ENCODE measurements at regions not wholly inside any gene's neighbourhood (a gene's known extent, or its start where the extent isn't known, plus 50 kb on each side); places are given as distances from the start of the nearest gene placed in this dataset.

DNA sequence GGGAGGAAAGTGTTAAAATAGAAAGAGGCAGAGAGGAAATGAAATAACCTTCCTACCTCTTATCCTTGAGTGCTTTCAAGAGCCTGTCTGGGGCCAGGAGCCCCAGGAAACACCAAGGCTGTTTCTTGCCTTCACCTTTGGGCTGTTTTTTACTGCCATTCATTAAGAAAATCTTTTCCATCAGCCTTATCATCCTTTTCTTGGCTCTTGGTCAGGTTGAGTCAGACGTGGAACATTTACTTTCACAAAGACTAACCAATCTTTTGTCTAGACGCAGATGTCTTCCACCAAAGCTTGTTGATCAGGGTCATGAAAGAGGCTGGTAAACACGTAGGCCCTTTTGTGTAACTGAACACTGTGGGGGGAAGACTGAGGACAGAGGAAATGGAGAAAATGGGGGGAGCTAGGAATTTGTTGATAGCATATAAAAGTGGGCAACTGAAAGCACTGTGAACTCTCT lies 151.0 kb upstream of the THBS1 start:
- H3K27me3 ChIP-seq (ENCODE audit: low read depth, low read length): peaks cover 17% of the 10 kb centered on the region
- peaks cover 40% of the 10 kb centered on the region for H3K4me1 ChIP-seq (ENCODE audit: low read length)
- no peaks in the 10 kb centered on the region for H3K36me3 ChIP-seq (replicated peaks; ENCODE audit: low read depth, low read length)
- H3K4me2 ChIP-seq (ENCODE audit: low read length): peak overlapping the region; percentile 66
- peak overlapping the region; percentile 2; the same call in 1 of the 2 replicates for H2AFZ ChIP-seq (ENCODE audit: low read depth, low read length)
- H3K27ac ChIP-seq (ENCODE audit: low read length): no peak overlapping the region
- TF ChIP-seq EZH2phosphoT487 (IDR thresholded peaks at IDR 0.05; ENCODE audit: low read depth): no peak
- TF ChIP-seq, protein P1, sequence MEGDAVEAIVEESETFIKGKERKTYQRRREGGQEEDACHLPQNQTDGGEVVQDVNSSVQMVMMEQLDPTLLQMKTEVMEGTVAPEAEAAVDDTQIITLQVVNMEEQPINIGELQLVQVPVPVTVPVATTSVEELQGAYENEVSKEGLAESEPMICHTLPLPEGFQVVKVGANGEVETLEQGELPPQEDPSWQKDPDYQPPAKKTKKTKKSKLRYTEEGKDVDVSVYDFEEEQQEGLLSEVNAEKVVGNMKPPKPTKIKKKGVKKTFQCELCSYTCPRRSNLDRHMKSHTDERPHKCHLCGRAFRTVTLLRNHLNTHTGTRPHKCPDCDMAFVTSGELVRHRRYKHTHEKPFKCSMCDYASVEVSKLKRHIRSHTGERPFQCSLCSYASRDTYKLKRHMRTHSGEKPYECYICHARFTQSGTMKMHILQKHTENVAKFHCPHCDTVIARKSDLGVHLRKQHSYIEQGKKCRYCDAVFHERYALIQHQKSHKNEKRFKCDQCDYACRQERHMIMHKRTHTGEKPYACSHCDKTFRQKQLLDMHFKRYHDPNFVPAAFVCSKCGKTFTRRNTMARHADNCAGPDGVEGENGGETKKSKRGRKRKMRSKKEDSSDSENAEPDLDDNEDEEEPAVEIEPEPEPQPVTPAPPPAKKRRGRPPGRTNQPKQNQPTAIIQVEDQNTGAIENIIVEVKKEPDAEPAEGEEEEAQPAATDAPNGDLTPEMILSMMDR (IDR thresholded peaks at IDR 0.05; ENCODE audit: low read depth, low read length): no peak
- no peaks in the 10 kb centered on the region for H4K20me1 ChIP-seq (ENCODE audit: insufficient read depth, low read length)
- no peaks in the 10 kb centered on the region for H3K9me3 ChIP-seq (ENCODE audit: insufficient read depth, low read length)
- 0 out of 2 replicates have a peak overlapping the region, but pooled peaks have one; percentile 12 for H3K4me3 ChIP-seq (ENCODE audit: low read length)
- H3K79me2 ChIP-seq (ENCODE audit: low read length): no peaks in the 10 kb centered on the region
- peak overlapping the region; percentile 7; the same call in 1 of the 2 replicates for H3K9ac ChIP-seq (ENCODE audit: low read length)

DNA sequence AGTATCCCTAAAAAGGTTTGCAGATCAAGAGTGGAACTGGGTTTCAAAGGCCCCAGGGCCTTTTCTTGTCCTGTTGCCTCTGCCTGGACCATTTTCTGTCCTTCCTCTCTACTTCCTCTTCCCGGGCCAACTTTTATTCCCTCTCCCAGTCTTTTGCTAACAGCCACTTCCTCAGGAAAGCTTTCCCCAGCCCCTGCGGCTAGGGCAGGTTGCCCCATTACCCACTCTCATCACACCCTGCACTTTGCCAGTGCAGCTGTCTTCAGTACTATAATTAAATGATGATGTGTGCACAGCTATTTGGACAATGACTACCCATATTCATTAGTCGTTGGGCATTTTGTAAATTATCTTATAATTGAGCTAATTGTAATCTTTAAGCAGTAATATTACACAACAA lies 150.5 kb upstream of the THBS1 start:
- no peaks in the 10 kb centered on the region for H4K20me1 ChIP-seq (ENCODE audit: insufficient read depth, low read length)
- no peak overlapping the region for H3K4me3 ChIP-seq (ENCODE audit: low read length)
- H3K4me2 ChIP-seq (ENCODE audit: low read length): peak overlapping the region; percentile 66; the same call in 1 of the 2 replicates
- no peak overlapping the region for H2AFZ ChIP-seq (ENCODE audit: low read depth, low read length)
- H3K4me1 ChIP-seq (ENCODE audit: low read length): peaks cover 40% of the 10 kb centered on the region
- no peaks in the 10 kb centered on the region for H3K9me3 ChIP-seq (ENCODE audit: insufficient read depth, low read length)
- no peak overlapping the region for H3K9ac ChIP-seq (ENCODE audit: low read length)
- H3K79me2 ChIP-seq (ENCODE audit: low read length): no peaks in the 10 kb centered on the region
- no peak overlapping the region for H3K27ac ChIP-seq (ENCODE audit: low read length)
- no peaks in the 10 kb centered on the region for H3K36me3 ChIP-seq (replicated peaks; ENCODE audit: low read depth, low read length)
- H3K27me3 ChIP-seq (ENCODE audit: low read depth, low read length): peaks cover 17% of the 10 kb centered on the region
- TF ChIP-seq EZH2phosphoT487 (IDR thresholded peaks at IDR 0.05; ENCODE audit: low read depth): no peak
- TF ChIP-seq, protein P1 (IDR thresholded peaks at IDR 0.05; ENCODE audit: low read depth, low read length): no peak

DNA sequence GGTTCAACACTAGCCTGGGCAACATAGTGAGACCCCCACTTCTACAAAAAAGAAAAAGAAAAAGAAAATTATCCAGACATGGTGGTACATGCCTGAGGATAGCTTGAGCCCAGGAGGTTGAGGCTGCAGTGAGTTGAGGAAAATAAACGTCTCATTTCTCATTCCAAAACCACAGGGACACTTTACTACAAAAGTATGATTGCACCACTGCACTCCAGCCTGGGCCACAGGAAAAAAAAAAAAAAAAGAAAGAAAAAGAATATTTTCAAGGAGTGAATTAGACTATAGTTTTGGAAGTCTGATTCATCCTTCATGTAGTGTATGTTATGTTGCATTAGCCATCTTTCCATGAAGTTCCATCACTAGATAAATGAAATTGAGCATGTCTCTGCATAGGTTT lies 149.5 kb upstream of the THBS1 start:
- H3K9ac ChIP-seq (ENCODE audit: low read length): no peak overlapping the region
- H2AFZ ChIP-seq (ENCODE audit: low read depth, low read length): no peak overlapping the region
- H3K27ac ChIP-seq (ENCODE audit: low read length): no peak overlapping the region
- no peaks in the 10 kb centered on the region for H4K20me1 ChIP-seq (ENCODE audit: insufficient read depth, low read length)
- H3K27me3 ChIP-seq (ENCODE audit: low read depth, low read length): peaks cover 17% of the 10 kb centered on the region
- no peak overlapping the region for H3K4me2 ChIP-seq (ENCODE audit: low read length)
- H3K9me3 ChIP-seq (ENCODE audit: insufficient read depth, low read length): no peaks in the 10 kb centered on the region
- no peaks in the 10 kb centered on the region for H3K79me2 ChIP-seq (ENCODE audit: low read length)
- no peak overlapping the region for H3K4me3 ChIP-seq (ENCODE audit: low read length)
- H3K36me3 ChIP-seq (replicated peaks; ENCODE audit: low read depth, low read length): no peaks in the 10 kb centered on the region
- TF ChIP-seq EZH2phosphoT487 (IDR thresholded peaks at IDR 0.05; ENCODE audit: low read depth): no peak
- TF ChIP-seq, protein P1 (IDR thresholded peaks at IDR 0.05; ENCODE audit: low read depth, low read length): no peak
- H3K4me1 ChIP-seq (ENCODE audit: low read length): peaks cover 39% of the 10 kb centered on the region

DNA sequence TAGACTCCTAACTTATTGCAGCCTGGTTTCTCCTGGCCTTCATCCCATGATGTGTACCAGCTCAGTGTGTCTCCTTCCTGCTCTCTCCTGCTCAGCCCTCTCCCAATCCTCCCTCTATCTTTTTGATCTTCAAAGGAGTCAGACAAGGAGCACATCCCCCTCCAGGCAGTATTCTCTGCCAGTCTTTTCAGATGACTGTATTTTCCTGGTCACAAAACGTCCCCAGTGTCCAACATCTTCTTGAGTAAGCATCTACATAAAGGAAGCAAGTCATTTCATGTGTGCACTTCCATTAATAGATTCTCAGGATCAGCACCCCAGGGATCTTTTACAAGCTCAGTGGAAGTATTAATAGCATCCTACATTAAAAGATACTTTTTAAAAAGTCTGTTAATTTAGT lies 148.9 kb upstream of the THBS1 start:
- H3K9me3 ChIP-seq (ENCODE audit: insufficient read depth, low read length): no peaks in the 10 kb centered on the region
- no peak overlapping the region for H2AFZ ChIP-seq (ENCODE audit: low read depth, low read length)
- H3K27ac ChIP-seq (ENCODE audit: low read length): no peak overlapping the region
- no peak overlapping the region for H3K9ac ChIP-seq (ENCODE audit: low read length)
- H3K4me2 ChIP-seq (ENCODE audit: low read length): no peak overlapping the region
- no peaks in the 10 kb centered on the region for H4K20me1 ChIP-seq (ENCODE audit: insufficient read depth, low read length)
- peaks cover 33% of the 10 kb centered on the region for H3K4me1 ChIP-seq (ENCODE audit: low read length)
- TF ChIP-seq, protein P1 (IDR thresholded peaks at IDR 0.05; ENCODE audit: low read depth, low read length): no peak
- TF ChIP-seq EZH2phosphoT487 (IDR thresholded peaks at IDR 0.05; ENCODE audit: low read depth): no peak
- no peak overlapping the region for H3K4me3 ChIP-seq (ENCODE audit: low read length)
- H3K79me2 ChIP-seq (ENCODE audit: low read length): no peaks in the 10 kb centered on the region
- H3K27me3 ChIP-seq (ENCODE audit: low read depth, low read length): peaks cover 17% of the 10 kb centered on the region
- no peaks in the 10 kb centered on the region for H3K36me3 ChIP-seq (replicated peaks; ENCODE audit: low read depth, low read length)

All from OCI-LY3 (cell line).